ENCODE measurements at regions not wholly inside any gene's neighbourhood (a gene's known extent, or its start where the extent isn't known, plus 50 kb on each side); places are given as distances from the start of the nearest gene placed in this dataset.

DNA sequence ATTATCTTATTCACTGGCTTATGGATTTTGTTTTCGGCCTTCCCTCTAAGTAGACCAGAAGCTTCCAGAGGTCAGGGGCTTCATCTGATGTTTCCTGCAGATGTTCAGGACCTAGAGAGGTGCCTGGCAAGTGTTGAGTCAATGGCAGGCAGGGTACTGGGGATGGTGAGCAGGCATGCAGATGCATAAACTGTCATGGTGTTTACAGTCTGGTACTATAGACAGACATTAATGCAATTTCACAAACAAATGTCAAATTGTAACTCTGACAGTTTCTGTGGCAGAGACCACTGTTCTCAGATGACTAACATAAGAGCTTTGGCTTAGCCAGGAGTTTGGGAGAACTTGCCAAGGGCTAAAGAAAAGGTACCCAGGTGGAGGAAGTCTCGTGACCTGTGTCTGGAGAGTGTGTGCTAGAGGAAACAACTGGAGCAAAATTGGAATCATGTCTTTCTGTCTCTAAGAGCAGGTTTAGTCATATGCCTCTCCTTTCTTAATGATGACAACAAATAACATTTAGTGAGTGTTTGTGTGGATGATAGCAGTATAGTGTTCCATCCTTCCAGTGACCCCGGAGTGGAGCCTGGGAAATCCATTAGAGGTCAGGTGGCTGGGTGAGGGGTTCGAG, 53.7 kb upstream of the TRAK1 start:
- in situ Hi-C loops (cut with MboI; ENCODE audit: low sequenced_read_pairs): no loop called here
- no peaks in the 10 kb centered on the region for H3K36me3 ChIP-seq (ENCODE audit: control insufficient read depth, insufficient read depth, low read length)
- no peak overlapping the region for H3K9ac ChIP-seq (ENCODE audit: low read depth, low read length)
- peak overlapping the region; percentile 87 for H2BK120ac ChIP-seq (ENCODE audit: low read depth, low read length)
- H3K4me1 ChIP-seq (ENCODE audit: control insufficient read depth, insufficient read depth, low read length): peaks cover 37% of the 10 kb centered on the region
- H2BK20ac ChIP-seq (ENCODE audit: low read depth, low read length): peak overlapping the region; percentile 52
- no peaks in the 10 kb centered on the region for H3K9me3 ChIP-seq (ENCODE audit: control insufficient read depth, insufficient read depth, low read length)
- H2AFZ ChIP-seq (replicated peaks; ENCODE audit: low read length, poor library complexity): no peak overlapping the region
- H3K18ac ChIP-seq (ENCODE audit: low read depth, low read length): peak overlapping the region; percentile 83; the same call in 1 of the 2 replicates
- dilution Hi-C loops (cut with HindIII; ENCODE audit: low sequenced_read_pairs, unreplicated experiment): no loop called here
- peak overlapping the region in 1 of 2 experiments; percentile 1; a peak in 1 of 4 replicates for H4K8ac ChIP-seq (ENCODE audit: low read depth in 2 of 2, low read length in 2 of 2)
- H2BK5ac ChIP-seq (ENCODE audit: low read depth, low read length, poor library complexity, severe bottlenecking): peak overlapping the region; percentile 61
- WGBS, 2 experiments (ENCODE audit: extremely low coverage in 2 of 2, insufficient read length in 1 of 2): no CpG with 5 or more reads among the region's 4 CpGs
- BruUV-seq (replicated peaks): no TSS peak
- H3K27me3 ChIP-seq (ENCODE audit: control insufficient read depth, insufficient read depth, low read length): no peaks in the 10 kb centered on the region
- H3K14ac ChIP-seq (replicated peaks; ENCODE audit: low read depth, low read length): peak overlapping the region; percentile 69
- no peak overlapping the region for H2AK9ac ChIP-seq (replicated peaks; ENCODE audit: low read depth, low read length, poor library complexity)
- peak overlapping the region; percentile 29 for H2AK5ac ChIP-seq (ENCODE audit: low read depth, low read length)
- intact Hi-C loops (cut with micrococcal nuclease): loop anchor here (2.0 kb wide), 1 partner anchor 25 kb away; no protein-coding TSS in a partner anchor
- no peak overlapping the region for H3K4me3 ChIP-seq (ENCODE audit: insufficient read depth, low read depth, low read length)
- peak overlapping the region; percentile 68 for H3K4ac ChIP-seq (ENCODE audit: low read depth, low read length)
- no peak for DNase-seq
- no peak for TF ChIP-seq BHLHE40 (IDR thresholded peaks at IDR 0.05; ENCODE audit: low read depth, low read length)
- peak overlapping the region; percentile 71 for H3K23ac ChIP-seq (ENCODE audit: low read depth, low read length)
- peaks cover 34 to 71% of the 10 kb centered on the region in 2 experiments for H3K79me1 ChIP-seq (ENCODE audit: low read depth in 1 of 2, low read length in 2 of 2)
- peak overlapping the region; percentile 3; the same call in 2 of the 3 replicates for H2BK15ac ChIP-seq (ENCODE audit: low read depth, low read length)
- no peak overlapping the region for H3K56ac ChIP-seq (ENCODE audit: extremely low read depth, insufficient read depth, low read length)
- H3K9me1 ChIP-seq (ENCODE audit: insufficient read depth, low read length): peaks cover 27% of the 10 kb centered on the region
- H3K4me2 ChIP-seq (ENCODE audit: low read depth, low read length): no peak overlapping the region
- no peaks in the 10 kb centered on the region for H4K20me1 ChIP-seq (ENCODE audit: insufficient read depth, low read length)
- peak overlapping the region; percentile 42; the same call in 1 of the 2 replicates for H4K5ac ChIP-seq (ENCODE audit: low read depth, low read length)
- peak overlapping the region; percentile 38; the same call in 1 of the 2 replicates for H3K27ac ChIP-seq (ENCODE audit: insufficient read depth, low read length)
- no peak for ATAC-seq (ENCODE audit: low read depth)
- POLR2A ChIA-PET (ENCODE audit: unreplicated experiment): no interaction called here
- CTCF ChIA-PET: no interaction called here
- H4K91ac ChIP-seq (ENCODE audit: insufficient read depth, low read depth, low read length): peak overlapping the region; percentile 60
